Mammary epithelial cell (primary cell): ENCODE measurements at regions not wholly inside any gene's neighbourhood (a gene's known extent, or its start where the extent isn't known, plus 50 kb on each side); places are given as distances from the start of the nearest gene placed in this dataset.

Experiments
- CTCF ChIP-seq, 2 donors: IDR thresholded peaks in 1 of 2; conservative IDR thresholded peaks in 1 of 2; 2 replicates each; pipeline ENCODE4 v1.5.1; 2011 to 2012; ENCODE audit warnings: inconsistent platforms in 2 of 2, low read length in 2 of 2, mild to moderate bottlenecking in 2 of 2, control low read depth in 1 of 2, low read depth in 1 of 2; ENCODE audit not compliant: insufficient read depth in 1 of 2; ENCODE audit errors: extremely low read depth in 1 of 2
- EZH2 ChIP-seq: IDR thresholded peaks from 2 replicates; pipeline ENCODE4 v1.6.1; 2012; ENCODE audit warnings: low read length, inconsistent platforms, borderline replicate concordance

GRCh38 chr17:27945953-27946352, 52.8 kb upstream of the LYRM9 start:
- no peak for TF ChIP-seq CTCF (conservative IDR thresholded peaks at IDR 0.05 in 1 of 2, IDR thresholded peaks at IDR 0.05 in 1 of 2; ENCODE audit: extremely low read depth in 1 of 2, insufficient read depth in 1 of 2, low read depth in 1 of 2, low read length in 2 of 2)
- TF ChIP-seq EZH2: no peak
